Lung (tissue), 11 donors: ENCODE measurements at regions not wholly inside any gene's neighbourhood (a gene's known extent, or its start where the extent isn't known, plus 50 kb on each side); places are given as distances from the start of the nearest gene placed in this dataset.

ENCODE experiments used
- ATAC-seq: fragments of 200-7000 bp; cut with Tn5 transposase; one replicate; pipeline ENCODE4 v1.9.1; 2020; ENCODE audit warnings: moderate number of reproducible peaks; ENCODE audit not compliant: insufficient read depth, low FRiP score
- DNase-seq, 3 donors: peaks; one replicate each; pipeline ENCODE4 v3.0.0-alpha.2; 2013 to 2017
- H3K27ac ChIP-seq, 2 donors: one replicate each; pipeline ENCODE4 v1.5.1; 2013; ENCODE audit warnings: mild to moderate bottlenecking in 2 of 2, moderate library complexity in 2 of 2, control low read depth in 1 of 2, inconsistent platforms in 1 of 2, low read depth in 1 of 2, low read length in 1 of 2
- H3K27me3 ChIP-seq, 3 donors: one replicate each; pipeline ENCODE4 v1.5.1; 2013; ENCODE audit warnings: low read length in 2 of 3; ENCODE audit not compliant: control insufficient read depth in 3 of 3, insufficient read depth in 3 of 3
- H3K36me3 ChIP-seq, 4 donors: one replicate each; pipeline ENCODE4 v1.5.1; 2013; ENCODE audit warnings: low read length in 4 of 4, mild to moderate bottlenecking in 1 of 4, moderate library complexity in 1 of 4; ENCODE audit not compliant: control insufficient read depth in 4 of 4, insufficient read depth in 4 of 4
- H3K4me1 ChIP-seq, 5 donors: one replicate each; pipeline ENCODE4 v1.5.1; 2013; ENCODE audit warnings: low read length in 5 of 5, mild to moderate bottlenecking in 2 of 5, moderate library complexity in 1 of 5; ENCODE audit not compliant: control insufficient read depth in 5 of 5, insufficient read depth in 5 of 5
- H3K4me3 ChIP-seq: one replicate; pipeline ENCODE4 v1.5.1; 2013; ENCODE audit warnings: mild to moderate bottlenecking, control low read depth, moderate library complexity
- H3K9ac ChIP-seq, 2 donors: one replicate each; pipeline ENCODE4 v1.5.1; 2013; ENCODE audit warnings: low read length in 2 of 2, control low read depth in 1 of 2; ENCODE audit not compliant: insufficient read depth in 1 of 2
- H3K9me3 ChIP-seq, 4 donors: one replicate each; pipeline ENCODE4 v1.5.1; 2013; ENCODE audit warnings: low read length in 3 of 4, mild to moderate bottlenecking in 1 of 4, moderate library complexity in 1 of 4; ENCODE audit not compliant: control insufficient read depth in 4 of 4, insufficient read depth in 3 of 4
- WGBS, 2 donors: extraction: QIAGEN DNeasy Blood & Tissue Kit; methylation state at CpG; one replicate each; pipeline ENCODE4 v1.1.7; 2013; 5-methylcytosine and 5-hydroxymethylcytosine counted together
- TF ChIP-seq, protein P1 (sequence below): IDR thresholded peaks from 2 replicates; pipeline ENCODE4 v1.5.1; 2012; ENCODE audit warnings: mild to moderate bottlenecking; ENCODE audit errors: control extremely low read depth, extremely low read depth
- donor health status: control.
- donor health status: control.
- donor health status: Bipolar disorder and iron deficiency.
- donor health status: healthy.
- donor health status: DM: yes; HTN: yes; CAD: no.

DNA sequence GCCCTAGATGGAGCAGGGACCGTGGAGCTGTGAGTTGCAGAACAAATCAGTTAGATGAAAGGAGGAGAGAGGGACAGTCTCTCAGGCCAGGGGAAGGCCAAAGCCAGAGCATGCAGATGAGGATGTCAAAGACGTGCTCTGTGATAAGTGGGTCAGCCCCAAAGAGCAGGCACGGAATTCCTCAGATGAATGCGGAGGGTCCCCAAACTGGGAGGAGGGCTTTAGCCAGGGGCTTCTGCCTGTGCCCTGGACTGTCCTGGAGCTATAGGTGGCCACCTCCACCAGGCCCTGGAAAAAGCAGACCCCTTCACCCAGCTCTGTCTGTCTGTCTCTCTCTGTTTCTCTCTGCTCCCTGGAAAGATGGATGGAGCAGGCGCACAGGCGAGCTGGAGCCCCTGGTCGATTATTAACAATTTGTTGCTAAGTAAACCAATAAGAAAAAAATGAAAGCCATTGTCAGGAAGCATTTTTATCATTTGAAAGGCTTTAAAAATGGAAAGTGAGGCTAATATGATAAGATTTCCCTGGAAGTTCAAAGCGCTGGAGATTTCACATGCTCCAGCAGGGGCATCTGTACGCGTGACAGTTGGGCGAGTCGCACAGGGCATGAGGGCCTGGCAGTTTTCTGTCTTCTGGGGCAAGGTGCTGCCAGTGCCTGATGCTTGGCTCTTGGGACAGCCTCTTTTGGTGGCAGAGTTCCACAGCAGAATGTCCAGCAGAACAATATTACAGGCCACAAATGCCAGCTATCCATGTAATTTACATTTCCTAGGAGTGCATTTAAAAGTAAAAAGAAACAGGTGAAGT lies 241.0 kb downstream of the GLI2 start:
- H3K27me3 ChIP-seq: no peaks in the 10 kb centered on the region
- peaks cover 0 to 2% (median 0%) of the 10 kb centered on the region in 5 donors for H3K4me1 ChIP-seq
- ATAC-seq (no peak), DNase-seq (no peak)
- H3K27ac ChIP-seq: no peak overlapping the region
- H3K4me3 ChIP-seq: no peak overlapping the region
- peaks cover 0 to 54% (median 25%) of the 10 kb centered on the region in 4 donors for H3K36me3 ChIP-seq
- no peak overlapping the region for H3K9ac ChIP-seq
- 89 to 93% methylated on average over 12 of the region's 12 CpGs for WGBS, 2 donors
- peaks cover 0 to 3% (median 1%) of the 10 kb centered on the region in 4 donors for H3K9me3 ChIP-seq
- TF ChIP-seq, protein P1, sequence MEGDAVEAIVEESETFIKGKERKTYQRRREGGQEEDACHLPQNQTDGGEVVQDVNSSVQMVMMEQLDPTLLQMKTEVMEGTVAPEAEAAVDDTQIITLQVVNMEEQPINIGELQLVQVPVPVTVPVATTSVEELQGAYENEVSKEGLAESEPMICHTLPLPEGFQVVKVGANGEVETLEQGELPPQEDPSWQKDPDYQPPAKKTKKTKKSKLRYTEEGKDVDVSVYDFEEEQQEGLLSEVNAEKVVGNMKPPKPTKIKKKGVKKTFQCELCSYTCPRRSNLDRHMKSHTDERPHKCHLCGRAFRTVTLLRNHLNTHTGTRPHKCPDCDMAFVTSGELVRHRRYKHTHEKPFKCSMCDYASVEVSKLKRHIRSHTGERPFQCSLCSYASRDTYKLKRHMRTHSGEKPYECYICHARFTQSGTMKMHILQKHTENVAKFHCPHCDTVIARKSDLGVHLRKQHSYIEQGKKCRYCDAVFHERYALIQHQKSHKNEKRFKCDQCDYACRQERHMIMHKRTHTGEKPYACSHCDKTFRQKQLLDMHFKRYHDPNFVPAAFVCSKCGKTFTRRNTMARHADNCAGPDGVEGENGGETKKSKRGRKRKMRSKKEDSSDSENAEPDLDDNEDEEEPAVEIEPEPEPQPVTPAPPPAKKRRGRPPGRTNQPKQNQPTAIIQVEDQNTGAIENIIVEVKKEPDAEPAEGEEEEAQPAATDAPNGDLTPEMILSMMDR: no peak

DNA sequence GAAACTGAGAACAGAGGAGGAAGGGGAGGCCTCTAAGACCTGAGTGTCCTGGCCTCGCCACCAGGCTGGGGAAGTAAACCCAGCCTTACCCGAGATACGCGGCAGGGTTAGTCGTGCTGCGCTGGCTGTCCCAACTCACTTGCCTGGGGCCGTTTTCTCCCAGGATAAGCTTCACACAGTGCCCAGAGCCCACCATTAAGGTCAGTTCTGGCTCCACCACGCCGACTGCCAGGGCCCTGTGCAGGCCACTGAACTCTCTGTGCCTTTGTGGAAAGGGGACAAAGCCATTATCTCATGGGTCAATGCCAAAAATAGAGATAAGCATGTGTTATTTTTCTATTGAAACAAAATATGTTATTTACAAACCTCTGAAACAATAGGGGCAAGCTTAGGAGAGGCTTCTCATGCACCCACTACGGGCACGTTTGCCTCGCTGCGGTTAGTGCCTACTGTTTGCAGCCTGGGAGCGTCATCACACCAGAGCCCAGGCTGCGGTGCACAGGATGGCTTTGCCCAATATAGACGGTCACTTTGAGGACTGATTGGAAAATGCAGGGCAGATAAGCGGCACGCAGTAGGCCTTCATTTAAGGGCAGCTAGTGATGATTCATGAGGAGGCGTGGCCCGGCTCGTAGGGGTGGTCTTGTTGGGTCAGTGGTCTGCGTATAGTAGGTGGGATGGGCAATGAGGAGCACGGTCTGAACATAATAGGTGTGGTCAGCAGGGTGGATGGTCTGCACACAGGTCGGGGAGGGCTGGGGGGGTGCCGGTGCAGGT lies 242.1 kb downstream of the GLI2 start:
- no peaks in the 10 kb centered on the region for H3K4me1 ChIP-seq
- H3K4me3 ChIP-seq: no peak overlapping the region
- TF ChIP-seq, protein P1: no peak
- peaks cover 0 to 3% (median 1%) of the 10 kb centered on the region in 4 donors for H3K9me3 ChIP-seq
- no peak overlapping the region for H3K9ac ChIP-seq
- H3K36me3 ChIP-seq: peaks cover 0 to 51% (median 21%) of the 10 kb centered on the region in 4 donors
- H3K27me3 ChIP-seq: no peaks in the 10 kb centered on the region
- DNase-seq: no peak
- H3K27ac ChIP-seq: no peak overlapping the region
- ATAC-seq: no peak
- 91 to 93% methylated on average over 25 of the region's 25 CpGs for WGBS, 2 donors

GRCh38 chr2:120978359-120979050 lies 242.8 kb downstream of the GLI2 start:
- Histone ChIP-seq H3K9ac (no peak overlapping the region), H3K36me3 (peaks cover 0 to 48% (median 24%) of the 10 kb centered on the region in 4 donors), H3K4me3 (no peak overlapping the region), H3K27ac (no peak overlapping the region), H3K4me1 (peaks cover 0 to 6% (median 0%) of the 10 kb centered on the region in 5 donors), H3K27me3 (no peaks in the 10 kb centered on the region), H3K9me3 (peaks cover 0 to 3% (median 1%) of the 10 kb centered on the region in 4 donors)
- ATAC-seq: no peak
- WGBS, 2 donors: 90 to 94% methylated on average over 20 of the region's 20 CpGs
- no peak for DNase-seq
- TF ChIP-seq, protein P1: no peak
